ENCODE measurements at regions not wholly inside any gene's neighbourhood (a gene's known extent, or its start where the extent isn't known, plus 50 kb on each side); places are given as distances from the start of the nearest gene placed in this dataset.
"Not testable (repeated sequence)": the region's sequence is repeated elsewhere in the genome, so short reads cannot be mapped to it uniquely, and the experiment has no call there.

DNA sequence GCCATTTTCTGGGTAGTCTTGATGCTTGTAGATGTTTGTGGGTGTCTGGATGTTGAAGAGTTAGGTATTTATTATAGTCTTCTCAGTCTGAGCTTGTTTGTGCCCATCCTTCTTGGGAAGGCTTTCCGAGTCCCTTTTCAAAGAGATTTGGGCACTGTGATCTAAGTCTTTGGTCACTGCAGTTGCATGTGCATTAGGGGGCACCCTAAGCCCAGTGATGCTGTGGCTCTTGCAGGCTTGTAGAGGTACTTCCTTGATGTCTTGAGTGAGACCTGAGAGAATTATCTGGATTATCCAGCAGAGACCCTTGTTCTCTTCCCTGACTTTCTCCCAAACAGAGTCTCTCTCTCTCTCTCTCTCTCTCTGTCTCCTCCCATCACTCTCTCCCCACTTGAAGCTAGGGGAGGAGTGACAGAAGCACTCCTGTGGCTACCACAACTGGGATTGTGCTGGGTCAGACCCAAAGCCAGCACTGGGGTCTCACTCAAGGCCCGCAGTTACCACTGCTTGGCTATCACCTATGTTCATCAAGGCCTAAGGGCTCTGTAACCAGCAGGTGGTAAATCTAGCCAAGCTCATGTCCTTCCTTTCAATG is 68.5 kb downstream of the TMCO5A start:
- DNase-seq = no peak

DNA sequence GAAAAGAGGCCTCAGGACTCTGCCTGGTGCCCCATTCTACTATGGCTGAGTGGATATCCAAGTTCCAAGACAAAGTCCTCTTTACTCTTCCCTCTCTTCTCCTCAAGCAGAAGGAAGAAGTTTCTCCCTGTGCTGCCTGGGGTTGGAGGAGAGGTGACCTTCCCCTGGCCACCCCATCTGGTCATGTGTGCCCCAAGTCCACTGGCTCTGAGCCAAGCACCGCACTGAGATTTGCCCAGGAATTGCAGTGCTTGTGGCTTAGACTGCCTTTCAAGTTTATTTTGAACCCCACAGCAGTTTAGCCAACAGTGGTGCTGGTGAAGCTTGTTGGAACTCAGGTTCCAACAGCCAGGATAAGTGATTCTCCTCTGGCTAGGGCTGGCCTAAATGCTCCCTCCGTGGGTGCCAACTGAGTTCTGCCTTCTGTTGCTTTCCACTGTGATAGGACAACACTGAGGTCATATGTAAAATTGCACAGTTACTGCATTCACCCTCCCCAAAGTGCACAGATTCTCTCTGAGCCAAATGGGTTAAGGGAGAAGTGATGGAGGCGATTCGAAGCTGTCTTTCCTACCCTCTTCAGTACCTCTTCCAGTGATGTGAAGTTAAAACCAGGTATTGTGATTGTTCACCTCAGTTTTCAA is 69.9 kb downstream of the TMCO5A start:
- no peak for DNase-seq

DNA sequence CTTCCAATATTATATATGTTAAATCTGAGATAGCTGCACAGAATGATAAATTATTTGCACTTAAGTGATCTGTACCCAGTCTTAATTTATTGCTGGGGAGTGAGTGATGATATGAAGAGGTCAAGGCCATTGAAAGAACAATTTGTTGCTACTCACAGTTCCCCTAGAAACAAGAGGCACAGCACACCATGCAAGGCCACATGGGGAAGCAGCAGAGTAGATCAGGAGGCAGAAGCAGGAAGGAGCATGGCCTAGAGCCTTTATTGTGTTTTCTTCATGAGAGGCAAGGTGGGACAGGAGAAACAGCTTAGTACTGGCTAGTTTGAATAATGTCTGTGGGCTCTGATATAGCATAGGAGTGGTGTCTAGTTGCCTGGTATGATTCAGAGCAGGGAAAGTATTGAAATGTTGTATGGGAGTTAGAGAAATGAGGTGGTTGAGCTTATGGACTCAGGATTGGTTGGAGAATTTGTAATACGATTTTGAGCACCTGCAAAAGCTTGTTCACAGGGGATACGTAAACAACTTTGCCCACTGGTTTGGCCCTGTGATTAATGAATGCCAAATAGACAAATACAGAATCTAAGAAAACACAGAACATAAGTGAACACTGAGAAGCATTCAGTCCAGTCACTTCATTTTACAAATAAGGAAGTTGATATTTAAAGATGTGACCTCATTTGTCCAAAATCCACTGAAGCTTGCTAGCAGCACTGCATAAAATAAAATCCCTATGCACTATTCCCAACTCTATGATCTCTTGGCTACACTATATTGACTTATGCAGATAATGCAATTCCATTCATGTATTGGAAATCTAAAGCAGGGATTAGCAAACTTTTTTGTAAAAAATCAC is 71.7 kb downstream of the TMCO5A start:
- no peak for DNase-seq

DNA sequence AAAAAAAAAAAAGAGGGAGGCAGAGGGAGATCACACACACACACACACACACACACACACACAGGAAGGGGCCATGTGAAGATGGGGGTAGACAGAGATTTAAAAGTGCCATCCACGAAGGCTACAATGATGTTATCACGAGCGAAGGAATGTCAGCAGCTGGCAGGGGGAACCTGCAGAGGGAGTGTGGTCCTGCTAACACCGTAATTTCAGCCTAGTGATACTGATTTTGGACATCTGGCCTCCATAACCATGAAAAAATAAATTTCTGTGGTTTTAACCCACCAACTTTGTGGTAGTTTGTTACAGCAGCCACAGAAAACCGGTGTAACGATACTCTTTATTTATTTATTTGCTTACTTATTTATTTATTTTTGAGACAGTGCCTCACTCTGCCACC is 76.0 kb downstream of the TMCO5A start:
- no peak for DNase-seq

DNA sequence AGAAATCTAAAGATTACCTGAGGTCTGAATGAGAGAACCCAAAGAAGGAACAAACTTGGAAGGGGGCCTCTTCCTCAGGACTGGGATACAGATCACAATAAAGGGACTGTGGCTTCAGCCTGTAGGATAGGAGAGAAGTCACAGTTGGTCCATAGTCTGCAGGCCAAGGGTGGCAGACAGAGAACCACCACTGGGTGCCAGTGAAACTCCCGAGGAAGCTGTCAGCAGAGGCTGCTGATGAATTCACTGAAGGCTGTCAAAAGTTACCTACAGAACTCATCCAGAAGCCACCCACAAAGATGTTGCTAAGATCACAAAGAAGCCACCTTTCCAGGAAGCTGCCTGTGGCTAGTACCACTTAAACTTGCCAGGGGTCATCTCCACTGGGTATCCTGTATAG is 78.5 kb downstream of the TMCO5A start:
- no peak for DNase-seq

DNA sequence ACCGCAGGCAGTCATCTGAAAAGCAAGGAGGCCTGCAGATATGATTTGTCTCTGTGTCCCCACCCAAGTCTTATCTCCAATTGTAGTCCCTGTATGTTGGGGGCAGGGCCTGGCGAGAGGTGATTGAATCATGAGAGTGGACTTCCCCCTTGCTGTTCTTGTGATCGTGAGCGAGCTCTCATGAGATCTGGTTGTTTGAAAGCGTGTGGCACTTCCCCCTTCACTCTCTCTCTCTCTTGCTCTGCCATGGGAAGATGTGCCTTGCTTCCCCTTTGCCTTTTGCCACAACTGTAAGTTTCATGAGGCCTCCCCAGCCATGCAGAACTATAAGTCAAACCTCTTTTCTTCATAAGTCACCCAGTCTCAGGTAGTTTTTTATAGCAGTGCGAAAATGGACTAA is 83.3 kb downstream of the TMCO5A start:
- DNase-seq = no peak

DNA sequence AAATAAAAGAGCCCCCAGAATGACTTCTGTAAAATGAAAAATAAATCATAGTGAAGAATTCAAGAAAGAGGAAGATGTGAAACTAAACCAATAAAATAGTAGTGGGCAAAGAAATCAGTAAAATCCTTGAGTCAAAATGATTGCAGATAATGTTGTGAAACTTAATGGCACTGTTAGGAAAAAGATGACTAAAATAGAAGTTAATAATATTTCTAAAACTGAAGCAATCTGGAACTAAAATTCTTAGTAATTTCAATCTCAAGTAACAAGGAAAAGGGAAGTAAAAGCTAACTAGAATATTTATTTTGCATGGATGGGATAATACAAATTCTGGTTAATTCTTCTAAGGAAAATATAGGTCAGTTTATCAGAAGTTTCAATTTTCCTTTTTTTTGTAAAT is 84.6 kb downstream of the TMCO5A start:
- no peak for DNase-seq

DNA sequence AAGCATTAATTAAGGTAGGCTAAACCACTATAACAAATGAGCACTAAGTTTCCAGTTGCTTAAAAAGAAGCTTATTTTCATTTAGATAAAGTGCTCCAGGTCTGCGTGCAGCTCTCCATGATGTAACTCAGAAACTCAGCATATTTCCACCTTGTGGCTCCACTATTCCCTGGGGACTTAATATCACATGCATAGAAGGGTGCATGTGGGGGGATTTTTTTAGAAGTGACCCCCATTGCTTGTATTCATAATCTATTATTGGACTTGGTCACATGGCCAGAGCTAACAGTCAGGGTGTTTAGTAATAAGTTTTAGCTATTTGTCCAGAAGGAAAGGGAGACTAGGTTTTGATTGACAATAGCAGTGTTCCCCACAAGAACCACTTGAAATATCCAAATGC is 86.8 kb downstream of the TMCO5A start:
- no peak for DNase-seq

DNA sequence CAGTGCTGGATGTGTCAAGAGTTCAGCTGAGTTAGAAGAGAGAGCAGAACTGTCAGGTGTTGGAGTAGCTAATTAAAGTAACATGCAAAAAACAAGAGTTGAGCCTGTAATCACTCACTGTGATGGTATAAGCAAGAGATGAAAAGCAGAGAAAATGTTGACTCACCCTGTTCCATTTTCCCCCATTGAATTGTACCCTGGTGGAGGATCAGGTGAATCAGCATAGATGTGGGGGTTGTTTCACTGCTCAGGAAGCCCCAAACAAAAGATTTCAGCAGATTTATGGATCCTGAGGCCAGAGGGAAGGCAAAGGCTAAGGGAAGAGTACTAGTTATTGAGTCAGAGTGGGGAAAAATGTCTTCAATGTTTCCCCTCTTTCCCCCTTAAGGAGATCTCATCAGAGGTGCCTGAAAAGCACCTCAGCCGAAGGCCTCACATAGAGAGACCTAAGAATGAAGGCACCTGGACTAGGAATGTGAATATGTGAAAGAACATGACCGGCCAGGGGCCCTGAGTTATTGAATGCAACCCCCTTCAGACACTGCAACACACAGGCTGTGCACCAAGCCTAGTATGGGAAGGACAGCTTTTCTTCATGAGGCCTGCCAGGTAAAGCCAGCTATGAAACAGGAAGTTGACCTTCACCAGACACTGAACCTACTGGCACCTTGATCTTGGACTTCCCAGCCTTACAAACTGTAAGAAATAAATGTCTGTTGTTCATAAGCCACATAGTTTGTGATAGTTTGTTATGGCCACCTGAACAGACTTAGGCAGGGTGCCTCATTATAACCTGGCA is 90.1 kb downstream of the TMCO5A start:
- DNase-seq = no peak

DNA sequence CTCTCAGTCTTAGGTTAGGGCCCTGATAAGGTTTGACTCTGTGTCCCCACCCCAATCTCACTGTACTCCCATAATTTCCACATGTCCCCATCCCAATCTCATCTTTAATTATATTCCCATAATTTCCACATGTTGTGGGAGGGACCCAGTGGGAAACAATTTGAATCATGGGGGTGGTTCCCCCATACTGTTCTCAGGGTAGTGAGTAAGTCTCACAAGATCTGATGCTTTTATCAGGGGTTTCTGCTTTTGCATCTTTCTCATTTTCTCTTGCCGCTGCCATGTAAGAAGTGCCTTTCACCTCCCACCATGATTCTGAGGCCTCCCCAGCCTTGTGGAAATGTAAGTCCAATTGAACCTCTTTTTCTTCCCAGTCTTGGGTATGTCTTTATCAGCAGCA is 91.2 kb downstream of the TMCO5A start:
- not testable (repeated sequence) for DNase-seq

DNA sequence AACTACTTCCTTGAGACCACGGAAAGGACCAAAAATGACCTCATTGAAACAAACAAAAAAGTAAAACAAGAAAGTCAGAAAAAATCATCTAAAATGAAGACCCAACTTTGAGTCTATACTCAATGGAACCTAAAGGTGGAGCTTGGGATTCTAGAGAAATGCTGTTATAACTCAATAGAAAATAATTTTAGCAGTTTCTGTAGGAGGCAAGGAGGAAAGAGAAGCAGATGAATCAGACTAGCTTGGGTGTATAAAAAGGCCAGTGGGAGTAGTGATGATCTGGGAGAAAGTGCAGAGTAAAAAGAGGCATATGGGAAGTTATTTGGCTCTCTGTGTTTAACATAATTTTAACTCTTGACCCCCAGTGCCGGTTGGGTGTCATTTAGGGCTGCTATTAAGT is 94.4 kb downstream of the TMCO5A start:
- DNase-seq = no peak

DNA sequence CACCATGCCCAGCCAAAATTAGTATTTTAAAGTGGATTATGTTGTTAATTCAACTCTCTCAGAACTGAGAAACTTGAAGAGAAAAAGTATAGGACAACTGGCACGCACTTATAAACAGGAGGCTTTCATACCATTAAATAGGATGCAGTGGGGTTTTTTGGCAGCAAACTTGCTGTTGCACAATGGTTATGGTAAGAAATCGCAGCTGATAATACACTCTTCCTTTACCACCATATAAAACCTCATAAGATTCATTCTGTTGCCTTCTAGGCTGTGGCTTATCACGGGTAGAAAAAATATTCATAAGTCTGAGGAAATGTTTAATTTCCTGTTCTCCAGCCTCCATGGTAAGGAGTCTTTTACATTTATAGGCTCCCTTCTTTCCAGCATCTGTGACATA is 95.3 kb downstream of the TMCO5A start:
- DNase-seq = no peak

DNA sequence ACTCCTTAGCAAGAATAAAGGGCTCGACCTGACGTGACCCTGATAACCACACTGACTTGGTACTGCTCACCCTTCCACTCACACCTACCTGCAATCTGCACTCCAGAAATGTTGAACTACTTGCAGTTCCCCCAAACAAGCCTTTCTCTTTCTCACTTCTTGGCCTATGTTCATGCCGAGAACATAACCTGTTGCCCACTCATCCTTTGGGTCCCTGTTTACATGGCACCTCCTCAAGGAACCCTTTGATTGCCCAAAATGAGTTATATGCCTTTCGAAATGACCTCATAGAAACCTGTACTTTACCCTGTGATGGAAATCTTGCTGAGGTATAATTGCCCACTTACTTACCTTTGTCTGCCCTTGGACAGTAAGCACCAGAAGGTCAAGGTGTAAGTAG is 96.2 kb downstream of the TMCO5A start:
- no peak for DNase-seq

DNA sequence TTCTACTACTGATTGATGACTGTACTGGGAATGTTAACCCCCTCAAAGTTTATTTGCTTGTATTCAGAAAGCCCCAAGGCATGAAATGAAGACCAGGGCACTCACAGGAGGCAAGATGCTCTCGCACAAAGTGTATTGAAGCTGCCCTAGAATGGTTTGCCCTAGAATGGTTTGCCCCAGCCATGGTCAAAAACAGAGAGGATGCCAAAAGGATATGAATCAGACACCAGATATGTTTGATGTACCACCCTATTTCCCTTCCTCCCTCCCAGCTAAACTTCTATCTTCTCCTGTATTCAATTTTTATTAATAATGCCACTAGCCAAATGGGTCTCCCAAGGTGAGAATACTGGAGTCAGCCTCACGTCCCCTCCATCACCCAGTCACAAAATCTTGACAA is 101.3 kb downstream of the TMCO5A start:
- DNase-seq = no peak

DNA sequence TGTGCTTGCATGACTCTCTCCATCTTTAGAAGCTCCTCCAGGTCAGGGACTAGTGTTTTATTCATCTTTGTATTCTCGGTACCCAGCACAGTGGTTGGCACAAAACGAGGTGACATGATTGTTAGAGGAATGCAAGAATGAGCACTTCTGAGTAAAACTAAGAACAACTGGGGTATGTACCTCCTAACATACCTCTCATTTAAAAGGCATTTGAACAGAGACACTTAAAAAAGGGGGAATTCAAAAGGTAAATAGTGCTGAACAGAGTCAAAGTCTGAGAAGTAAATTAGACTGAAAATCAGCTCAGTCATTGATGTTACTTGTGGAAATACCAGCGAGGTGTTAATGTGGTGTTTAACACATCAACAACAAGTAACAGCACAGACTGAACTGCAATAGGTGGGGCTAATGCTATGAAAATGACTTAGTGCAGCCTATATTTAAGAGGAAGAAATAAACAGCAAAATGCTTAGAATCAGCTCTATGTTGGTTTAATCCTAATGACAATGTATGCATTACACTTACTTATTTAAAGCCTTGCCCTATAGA is 102.4 kb downstream of the TMCO5A start:
- DNase-seq = no peak

DNA sequence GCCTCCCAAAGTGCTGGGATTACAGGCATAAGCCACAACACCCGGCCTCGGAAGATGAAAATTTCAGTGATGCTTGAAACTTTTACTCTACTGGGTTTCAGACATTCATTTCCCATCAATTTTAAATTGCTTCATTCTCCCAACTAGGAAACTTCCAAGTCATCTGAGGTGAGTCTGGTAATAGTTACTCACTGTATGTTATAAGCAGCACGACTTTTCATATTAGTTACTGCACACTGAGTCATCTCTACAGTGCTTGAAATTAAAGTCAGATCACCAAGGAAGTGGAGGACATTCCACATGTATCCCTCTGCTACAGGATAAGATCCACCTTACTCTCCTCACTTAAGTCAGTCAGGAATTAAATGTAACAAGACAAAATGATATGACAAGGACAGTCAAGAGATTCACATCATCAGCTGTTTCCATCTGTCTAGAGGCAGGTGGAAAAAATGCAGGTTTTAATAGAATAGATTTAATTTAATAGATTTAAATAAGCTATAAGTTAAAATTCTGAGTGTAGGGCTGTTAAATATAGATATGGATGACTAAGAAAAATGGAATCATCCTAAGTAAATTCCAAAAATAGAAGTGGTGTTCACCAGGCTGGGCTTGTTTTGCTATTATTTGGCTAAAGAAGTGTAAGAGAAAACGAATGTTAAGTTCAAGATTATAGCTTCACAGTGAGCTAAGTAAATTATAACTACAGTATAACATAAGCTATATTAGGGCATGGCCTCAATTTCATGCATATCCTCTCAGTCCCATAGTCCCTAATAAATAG is 104.4 kb downstream of the TMCO5A start:
- DNase-seq = no peak

DNA sequence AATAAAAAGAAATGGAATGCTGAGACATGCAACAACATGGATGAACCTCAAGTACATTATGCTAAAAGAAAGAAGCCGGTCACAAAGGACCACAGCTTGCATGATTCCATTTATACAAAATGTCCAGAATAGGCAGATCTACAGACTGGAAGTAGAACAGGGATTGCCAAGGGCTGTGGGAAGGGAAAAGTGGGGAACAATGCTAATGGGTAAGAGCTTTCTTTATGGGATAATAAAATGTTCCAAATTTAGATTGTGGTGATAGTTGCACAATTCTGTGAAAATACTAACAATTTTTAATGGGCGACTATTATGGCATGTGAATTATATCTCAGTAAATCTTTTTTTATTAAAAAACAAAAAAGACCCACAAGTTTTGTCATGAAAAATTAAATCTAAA is 106.2 kb downstream of the TMCO5A start:
- no peak for DNase-seq

DNA sequence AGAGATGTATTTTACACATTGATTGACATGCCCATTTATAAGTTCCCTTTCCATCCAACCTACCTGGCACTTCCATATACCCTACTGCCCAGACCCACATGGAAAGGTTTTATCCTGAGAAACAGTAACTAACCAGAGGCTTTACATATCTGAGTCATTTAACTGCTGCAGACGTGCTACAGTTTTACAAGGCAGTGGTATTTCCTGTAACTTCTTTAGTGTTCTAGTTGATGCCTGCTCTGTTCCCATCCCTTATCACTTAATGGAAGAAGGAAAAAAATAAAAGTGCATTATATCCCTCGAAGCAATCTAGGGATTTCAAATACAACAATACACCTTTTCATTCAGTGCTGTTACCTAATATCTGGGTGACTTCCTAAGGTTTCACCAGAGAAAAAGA is 107.1 kb downstream of the TMCO5A start:
- DNase-seq = no peak

DNA sequence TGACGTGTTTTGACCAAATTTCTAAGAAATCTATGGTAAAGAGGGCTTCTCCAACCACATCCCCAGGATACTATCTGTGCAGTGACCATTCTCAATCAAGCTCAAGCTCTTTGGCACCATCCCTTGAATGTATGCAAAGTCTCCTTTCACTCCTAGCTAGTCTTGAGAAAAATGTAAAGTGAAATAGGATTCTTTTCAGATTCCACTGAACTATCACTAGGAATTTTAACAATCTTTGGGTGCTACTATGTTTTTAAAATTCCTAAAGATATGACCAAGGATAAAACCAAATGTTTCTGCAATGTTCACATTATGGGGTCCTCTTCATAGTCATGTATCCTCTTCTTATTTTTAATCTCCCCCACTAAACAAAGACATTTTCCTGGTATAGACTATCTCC is 107.8 kb downstream of the TMCO5A start:
- no peak for DNase-seq

DNA sequence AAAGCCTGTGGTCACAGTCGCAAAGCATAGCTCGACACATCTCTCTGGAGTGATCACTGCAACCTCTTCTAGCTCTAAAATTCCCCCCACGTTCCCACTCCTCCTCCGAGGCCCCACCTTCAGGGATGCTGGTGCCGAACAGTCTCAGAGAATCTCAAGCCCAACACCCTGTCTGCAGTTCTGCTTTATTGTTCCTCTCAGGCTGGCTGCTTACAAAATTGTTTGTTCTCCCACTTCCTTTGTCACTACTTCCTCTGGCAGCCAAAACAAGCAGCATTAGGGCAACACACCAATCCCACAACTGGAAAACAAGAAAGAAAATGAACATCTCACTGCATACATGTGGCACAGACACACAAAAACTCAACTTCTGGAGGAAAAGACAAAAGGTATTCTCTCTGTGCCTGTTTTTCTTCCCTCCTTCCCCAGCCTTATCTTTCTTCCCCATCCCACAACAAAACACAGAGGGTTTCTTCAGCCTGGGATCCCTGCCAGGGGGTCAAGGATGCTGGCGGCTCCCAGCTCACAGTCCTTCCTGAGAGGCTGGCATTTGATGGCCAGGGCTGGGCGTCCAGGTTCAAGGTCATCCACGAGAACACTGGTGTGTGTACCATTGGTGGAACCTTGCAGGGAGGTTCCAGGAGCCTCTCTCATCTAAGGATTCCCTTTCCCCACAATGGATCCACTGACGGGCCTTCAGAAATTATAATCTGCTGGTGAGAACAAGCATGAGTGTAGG is 108.4 kb downstream of the TMCO5A start:
- DNase-seq = no peak

All from occipital lobe (tissue), 1 donor.